H1 (cell line): ENCODE measurements at regions not wholly inside any gene's neighbourhood (a gene's known extent, or its start where the extent isn't known, plus 50 kb on each side); places are given as distances from the start of the nearest gene placed in this dataset.

Source experiments
- CHD1 ChIP-seq: IDR thresholded peaks from 2 replicates; pipeline ENCODE4 v1.6.1; 2012; ENCODE audit warnings: low read depth, low read length, improper control_type of control experiment
- RAD21 ChIP-seq, 2 experiments: IDR thresholded peaks in 1 of 2; conservative IDR thresholded peaks in 1 of 2; 2 replicates each; pipeline ENCODE4 v1.6.1; 2011; ENCODE audit warnings: low read depth in 2 of 2, low read length in 2 of 2, improper control_type of control experiment in 1 of 2, inconsistent platforms in 1 of 2, mild to moderate bottlenecking in 1 of 2, moderate library complexity in 1 of 2

DNA sequence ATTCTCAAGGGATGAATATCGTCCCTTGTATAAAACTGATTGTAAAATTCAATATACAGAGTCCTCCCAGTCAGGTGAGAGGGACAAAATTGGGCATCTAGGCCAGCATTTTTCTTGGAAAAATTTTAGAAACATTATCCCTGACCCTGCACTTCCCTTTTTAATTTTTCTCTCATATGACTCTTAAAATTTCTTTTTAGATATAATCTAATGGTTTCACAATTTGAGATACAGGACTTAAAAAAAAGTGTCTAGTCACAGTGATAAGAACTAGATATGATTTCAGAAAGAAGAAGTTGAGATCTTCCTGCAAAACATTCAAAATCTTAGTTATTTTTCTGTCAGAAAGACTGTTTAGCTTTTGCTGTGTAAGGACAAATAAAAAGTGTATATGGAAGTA, 270.8 kb upstream of the PPFIA2 start (continued):
- TF ChIP-seq CHD1 (no peak), RAD21 (IDR thresholded peaks at IDR 0.05 in 1 of 2, conservative IDR thresholded peaks at IDR 0.05 in 1 of 2; ENCODE audit: low read depth in 2 of 2, low read length in 2 of 2) (no peak)
